HG02610 (cell line): ENCODE measurements at regions not wholly inside any gene's neighbourhood (a gene's known extent, or its start where the extent isn't known, plus 50 kb on each side); places are given as distances from the start of the nearest gene placed in this dataset.
"Not testable (repeated sequence)": the region's sequence is repeated elsewhere in the genome, so short reads cannot be mapped to it uniquely, and the experiment has no call there.

ENCODE experiments used
- ATAC-seq: cut with Tn5 transposase; IDR thresholded peaks from one replicate; pipeline ENCODE4 v1.9.1; 2021; ENCODE audit warnings: mild to moderate bottlenecking, moderate library complexity; ENCODE audit not compliant: unreplicated experiment

GRCh38 chr2:150371044-150371818 is 116.2 kb downstream of the RND3 start:
- no peak for ATAC-seq

- no peak for ATAC-seq
Measured at GRCh38 chr2:150370561-150370960, 116.9 kb downstream of the RND3 start.

- ATAC-seq, result no peak
Measured at GRCh38 chr2:150369862-150370261, 117.6 kb downstream of the RND3 start.

- no peak for ATAC-seq
Measured at GRCh38 chr2:150358468-150358807, 129.0 kb downstream of the RND3 start.

- ATAC-seq, result peak; percentile 92
Measured at GRCh38 chr2:150357770-150358467, 129.5 kb downstream of the RND3 start.

- no peak for ATAC-seq
Measured at GRCh38 chr2:150355440-150355839, 132.0 kb downstream of the RND3 start.

- ATAC-seq, result no peak
Measured at GRCh38 chr2:150353376-150353775, 134.1 kb downstream of the RND3 start.

GRCh38 chr2:150351922-150352321 is 135.5 kb downstream of the RND3 start:
- ATAC-seq, result no peak

GRCh38 chr2:150350500-150350899 is 137.0 kb downstream of the RND3 start:
- no peak for ATAC-seq

GRCh38 chr2:150346806-150347205 is 140.7 kb downstream of the RND3 start:
- no peak for ATAC-seq

- no peak for ATAC-seq
Measured at GRCh38 chr2:150341982-150342680, 145.3 kb downstream of the RND3 start.

- ATAC-seq, result no peak
Measured at GRCh38 chr2:150339951-150340350, 147.5 kb downstream of the RND3 start.

GRCh38 chr2:150339282-150339681 is 148.2 kb downstream of the RND3 start:
- ATAC-seq, result no peak

GRCh38 chr2:150335596-150335995 is 151.9 kb downstream of the RND3 start:
- ATAC-seq, result no peak

GRCh38 chr2:150332383-150332782 is 155.1 kb downstream of the RND3 start:
- ATAC-seq, result no peak

- no peak for ATAC-seq
Measured at GRCh38 chr2:150327564-150328489, 159.6 kb downstream of the RND3 start.

- ATAC-seq, result no peak
Measured at GRCh38 chr2:150325656-150326314, 161.7 kb downstream of the RND3 start.

- not testable (repeated sequence) for ATAC-seq
Measured at GRCh38 chr2:150323071-150323470, 164.4 kb downstream of the RND3 start.

GRCh38 chr2:150320608-150321007 is 166.9 kb downstream of the RND3 start:
- no peak for ATAC-seq
